HG02623 (cell line): ENCODE measurements at regions not wholly inside any gene's neighbourhood (a gene's known extent, or its start where the extent isn't known, plus 50 kb on each side); places are given as distances from the start of the nearest gene placed in this dataset.

Experiments
- ATAC-seq: cut with Tn5 transposase; IDR thresholded peaks from one replicate; pipeline ENCODE4 v1.9.1; 2021; ENCODE audit warnings: moderate library complexity; ENCODE audit not compliant: unreplicated experiment

DNA sequence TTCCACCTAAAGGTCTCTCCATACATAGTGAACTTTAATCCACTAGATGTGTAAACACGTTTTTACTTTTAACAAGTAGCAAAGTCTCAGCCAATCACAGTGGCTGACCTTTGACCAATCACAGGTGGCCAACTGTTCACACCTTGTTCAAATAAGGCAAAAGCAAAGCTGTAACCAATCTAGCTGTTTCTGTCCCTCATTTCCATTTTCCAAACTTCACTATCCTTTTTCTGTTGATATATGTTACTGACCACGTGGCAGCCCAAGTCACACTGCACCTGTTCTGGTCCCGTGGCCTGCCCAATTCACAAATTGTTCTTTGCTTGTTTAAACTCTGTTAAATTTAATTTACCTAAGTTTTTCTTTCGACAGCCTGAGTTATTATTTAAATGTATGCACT, 393.5 kb upstream of the NETO1 start:
- ATAC-seq, result no peak

DNA sequence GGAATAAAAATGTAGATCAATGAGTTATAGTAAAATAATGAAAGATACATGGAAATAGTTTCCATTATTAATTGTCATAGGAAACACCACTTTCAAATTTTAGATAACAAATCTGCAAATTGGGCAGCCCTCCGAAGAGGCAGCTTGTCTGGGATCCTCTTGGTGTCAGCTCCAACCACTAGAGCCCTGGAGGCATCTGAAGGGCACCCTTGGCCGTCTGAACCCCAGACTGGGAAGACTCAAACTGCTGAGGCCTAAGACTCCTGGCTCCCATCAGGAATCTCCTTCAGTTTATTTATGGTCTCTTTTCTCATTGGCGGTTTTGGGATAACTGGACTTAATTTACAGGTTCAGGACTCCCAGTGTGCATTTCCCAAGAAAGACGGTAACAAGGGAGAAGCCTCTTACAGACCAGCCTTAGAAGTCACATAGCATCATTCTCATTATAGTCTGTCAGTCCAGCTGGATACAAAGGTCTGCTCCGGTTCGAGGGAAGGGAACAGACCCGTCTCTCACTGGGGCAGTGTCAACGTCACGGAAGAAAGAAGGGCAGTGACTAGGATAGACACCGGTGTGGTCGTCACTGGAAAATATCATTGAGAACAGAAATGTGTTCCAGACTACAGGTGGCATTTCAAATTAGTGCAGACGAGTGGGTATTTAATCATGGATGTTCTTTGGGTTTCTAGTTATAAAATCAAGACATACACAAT, 390.7 kb upstream of the NETO1 start:
- no peak for ATAC-seq

DNA sequence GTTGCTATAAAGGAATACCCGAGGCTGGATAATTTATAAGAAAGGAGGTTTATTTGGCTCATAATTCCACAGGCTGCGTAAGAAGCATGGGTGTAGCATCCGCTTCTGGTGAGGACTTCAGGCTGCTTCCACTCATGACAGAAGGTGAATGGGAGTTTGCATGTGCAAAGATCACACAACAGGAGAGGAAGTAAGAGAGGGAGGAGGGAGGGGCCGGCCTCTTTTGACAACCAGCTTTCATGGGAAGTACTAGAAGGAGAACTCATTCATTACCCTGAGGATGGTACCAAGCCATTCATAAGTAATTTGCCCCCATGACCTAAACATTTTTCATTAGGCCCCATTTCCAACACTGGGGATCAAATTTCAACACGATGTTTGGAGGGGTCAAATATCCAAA, 386.8 kb upstream of the NETO1 start:
- ATAC-seq, result no peak

DNA sequence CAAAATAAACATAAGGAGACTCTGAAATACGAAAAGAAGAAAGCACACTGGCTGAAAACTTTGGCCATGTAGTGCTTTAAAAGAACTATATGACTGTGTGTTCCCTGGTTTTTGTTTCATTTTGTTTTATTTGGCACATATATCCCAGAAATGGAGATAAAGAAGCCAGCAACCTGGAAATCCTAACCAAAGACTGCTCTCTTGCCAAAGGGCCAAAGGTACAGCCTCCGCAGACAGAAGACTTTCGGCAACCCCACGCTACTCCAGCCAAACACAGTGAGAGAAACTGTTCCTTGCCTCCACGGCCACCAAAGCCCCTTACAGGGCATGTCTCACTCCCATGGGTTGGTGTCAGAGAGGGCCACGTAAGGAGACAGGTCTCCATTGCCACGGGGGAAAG, 381.2 kb upstream of the NETO1 start:
- ATAC-seq, result no peak

DNA sequence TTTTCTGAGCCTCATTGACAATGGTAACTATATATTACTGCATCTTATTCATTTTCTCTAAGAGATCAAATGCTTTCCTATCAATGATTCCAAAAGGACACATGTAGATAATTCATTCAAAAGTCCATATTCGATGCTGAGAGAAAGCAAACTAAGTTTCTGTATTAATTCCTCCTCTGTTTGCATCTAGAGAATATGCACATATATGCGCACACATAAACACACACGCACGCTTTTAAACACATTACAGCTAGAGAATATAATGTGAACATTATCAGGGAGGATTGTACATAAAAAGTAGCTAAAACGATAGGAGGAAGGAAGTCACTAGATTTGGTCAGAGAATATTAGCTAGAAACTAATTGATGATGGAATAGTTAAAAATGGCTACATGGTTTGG, 379.0 kb upstream of the NETO1 start:
- ATAC-seq, result no peak

DNA sequence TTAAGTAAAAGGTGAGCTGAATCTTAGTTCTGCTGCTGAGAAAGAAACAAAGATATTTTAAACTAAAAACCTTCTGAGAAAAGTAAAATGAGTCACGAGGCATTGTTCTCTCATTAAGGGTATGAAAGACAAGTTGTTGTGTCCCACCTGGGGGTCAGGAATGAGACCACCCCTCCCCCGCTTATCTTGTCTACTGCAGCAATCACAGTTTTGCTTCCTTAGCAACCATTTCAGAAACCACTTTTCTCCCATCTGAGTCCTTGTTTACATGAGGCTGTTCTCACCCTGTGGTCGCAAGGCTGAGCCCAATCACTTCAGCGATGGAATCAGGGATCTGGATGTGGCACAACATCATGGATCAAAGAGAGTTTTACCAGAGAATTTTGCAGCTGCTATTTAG, 377.6 kb upstream of the NETO1 start:
- ATAC-seq, result no peak

DNA sequence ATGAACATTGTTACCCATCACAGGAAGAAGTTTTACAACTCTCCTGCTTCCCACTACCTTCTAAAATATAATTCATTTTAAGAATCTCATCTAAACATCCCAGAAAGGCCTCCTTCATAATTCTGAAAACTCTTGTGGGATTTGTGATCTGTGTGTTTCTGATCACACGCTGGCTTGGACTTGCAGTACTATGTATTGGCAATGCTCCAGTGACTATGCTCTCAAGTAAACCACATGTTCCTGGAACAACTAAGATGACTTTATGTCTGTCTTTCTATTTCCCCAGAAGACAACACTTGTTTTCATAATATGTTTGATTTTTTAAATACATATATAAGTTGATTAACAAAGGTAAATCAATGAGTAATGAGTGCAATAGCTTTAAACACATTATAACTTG, 376.6 kb upstream of the NETO1 start:
- no peak for ATAC-seq

DNA sequence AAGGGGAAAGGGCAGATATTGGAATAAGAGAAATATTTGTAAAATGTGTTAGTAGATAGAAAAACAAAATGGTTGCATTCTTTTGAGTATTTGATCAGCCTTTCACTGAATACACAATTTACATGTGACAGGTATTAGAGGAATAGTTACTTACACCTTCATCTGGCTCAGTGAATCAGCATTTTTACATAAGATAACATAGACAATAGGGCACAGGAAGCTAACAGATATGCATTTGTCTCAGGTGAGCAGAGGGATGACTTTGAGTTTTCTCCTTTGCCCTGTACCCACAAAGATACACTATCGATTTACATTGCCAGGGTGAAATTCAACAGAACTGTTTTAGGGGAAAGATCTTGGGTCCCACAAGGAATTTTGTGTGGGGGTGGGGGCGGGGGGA, 373.1 kb upstream of the NETO1 start:
- no peak for ATAC-seq

DNA sequence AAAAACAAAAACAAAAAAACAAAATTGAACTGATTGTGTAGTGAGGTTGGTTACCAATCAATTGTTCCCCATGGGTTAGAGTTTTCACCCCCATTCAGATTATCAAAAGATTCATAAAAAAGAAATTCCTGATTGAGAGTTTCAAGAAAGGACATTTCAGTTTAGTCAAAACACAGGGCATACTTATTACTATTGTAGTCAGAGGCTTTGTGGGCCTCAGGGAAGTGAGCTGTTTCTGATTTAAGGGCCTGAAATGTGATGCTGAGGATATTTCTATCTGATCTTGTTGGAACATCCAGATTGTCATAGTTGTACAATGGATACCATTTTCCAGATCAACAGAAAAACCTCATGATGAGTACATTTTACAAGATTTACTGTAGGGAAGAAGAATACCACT, 368.1 kb upstream of the NETO1 start:
- no peak for ATAC-seq

DNA sequence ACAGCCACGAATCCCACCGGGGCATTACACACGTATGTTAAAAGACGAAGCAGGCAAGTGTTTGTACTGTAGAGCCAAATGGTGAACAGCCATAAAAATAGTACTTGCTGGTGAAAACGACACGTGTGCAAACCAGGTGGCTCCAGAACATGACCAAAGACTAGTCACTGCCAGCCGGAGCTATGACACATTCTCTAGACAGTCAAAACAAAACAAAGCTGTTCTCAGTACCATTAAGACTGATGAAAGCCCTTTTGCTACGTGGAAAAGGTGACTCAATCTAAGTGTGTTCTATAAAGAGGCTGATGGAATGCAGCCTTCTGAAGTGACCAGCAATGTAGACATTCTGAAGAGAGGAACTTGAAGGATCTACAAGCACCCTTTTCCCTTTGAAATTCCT, 367.7 kb upstream of the NETO1 start:
- peak; percentile 88 for ATAC-seq

DNA sequence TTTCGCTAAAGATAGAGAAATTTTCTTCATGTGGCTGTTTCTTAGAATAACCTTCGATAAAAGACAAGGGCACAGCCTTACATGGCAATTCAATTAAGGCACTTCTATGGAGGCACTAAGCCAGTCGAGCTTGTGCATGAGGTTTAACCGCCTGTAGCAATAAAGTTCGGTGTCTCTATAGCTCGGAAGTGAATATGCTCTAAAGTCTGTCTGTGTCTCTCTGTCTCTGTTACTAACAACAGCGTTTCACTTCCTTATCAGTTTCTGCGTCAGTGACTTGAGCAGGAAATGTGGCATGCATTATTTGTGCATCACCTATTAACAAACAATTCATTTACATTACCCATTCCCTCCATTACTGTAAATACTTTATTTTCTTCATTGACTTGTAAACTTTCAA, 365.1 kb upstream of the NETO1 start:
- peak; percentile 70 for ATAC-seq

DNA sequence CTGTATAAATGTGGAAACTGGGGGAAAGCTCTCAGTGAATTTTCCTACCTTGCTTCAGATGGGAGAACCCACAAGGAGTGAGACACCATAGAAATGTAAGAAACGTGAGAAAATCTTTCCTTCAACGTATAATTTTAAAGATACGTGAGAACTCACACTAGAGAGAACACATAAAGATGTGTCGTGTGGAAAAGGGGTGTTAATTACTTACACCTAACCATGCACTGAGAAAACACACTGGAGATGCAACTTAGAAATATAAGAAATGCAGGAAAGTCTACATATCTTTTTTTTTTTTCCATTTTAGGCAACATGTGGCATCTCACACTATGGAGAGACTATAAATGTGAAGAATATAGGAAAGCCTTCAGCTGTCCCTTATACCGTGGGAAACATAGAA, 352.9 kb upstream of the NETO1 start:
- ATAC-seq, result no peak

DNA sequence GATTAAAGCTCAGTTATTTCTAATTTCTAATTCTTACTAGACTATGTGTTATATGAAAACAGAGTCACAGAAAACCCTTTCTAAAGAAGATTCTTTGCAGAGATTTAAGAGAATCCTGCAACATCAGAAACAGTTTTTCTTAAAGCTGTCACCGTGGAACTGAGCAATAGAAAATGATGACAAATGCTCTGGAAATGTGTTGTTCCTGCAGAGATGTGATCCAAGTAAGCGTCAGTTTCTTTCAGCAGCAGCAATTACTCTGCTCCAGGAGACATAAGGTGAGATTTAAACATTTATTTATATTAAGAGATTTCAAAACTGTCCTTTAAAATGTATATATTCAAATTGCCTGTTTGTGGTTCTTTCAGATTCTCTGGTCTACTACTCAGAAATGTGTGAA, 350.5 kb upstream of the NETO1 start:
- no peak for ATAC-seq

DNA sequence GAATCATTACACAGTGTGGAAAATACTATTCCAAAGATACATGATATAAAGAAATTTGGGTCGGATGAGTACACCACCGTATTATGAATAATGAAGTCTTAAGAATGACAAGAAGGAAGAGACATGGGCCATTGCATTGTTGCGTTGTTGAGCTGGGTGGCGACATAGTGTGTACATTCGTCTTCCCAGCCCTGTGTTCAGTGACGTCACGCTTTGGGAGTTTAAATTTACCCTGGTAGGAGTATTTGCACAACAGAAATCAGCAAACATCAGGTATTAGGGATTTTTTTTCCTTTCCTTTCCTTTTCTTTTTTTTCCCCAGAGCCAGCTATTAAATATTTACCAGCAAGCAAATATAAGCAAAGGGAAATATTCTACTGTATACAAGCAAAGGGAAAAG, 347.2 kb upstream of the NETO1 start:
- no peak for ATAC-seq

DNA sequence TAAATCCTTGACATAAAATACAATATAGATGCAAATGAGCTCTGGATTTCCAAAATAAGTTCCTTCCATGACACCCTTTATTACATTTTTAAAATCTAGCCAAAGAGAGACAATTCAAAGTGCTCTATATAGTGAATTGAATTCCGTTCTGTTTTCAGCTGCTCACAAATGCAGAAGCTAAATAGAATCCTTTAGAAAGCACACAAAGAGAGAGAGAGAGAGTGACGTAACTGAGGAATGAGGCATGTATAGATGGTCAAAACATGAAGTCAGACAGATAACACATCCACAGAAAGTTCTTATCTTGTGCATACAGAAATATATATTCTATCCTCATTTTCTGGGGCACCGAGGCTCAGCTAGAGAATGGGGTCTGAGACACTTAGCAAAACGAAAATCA, 344.7 kb upstream of the NETO1 start:
- ATAC-seq, result no peak

DNA sequence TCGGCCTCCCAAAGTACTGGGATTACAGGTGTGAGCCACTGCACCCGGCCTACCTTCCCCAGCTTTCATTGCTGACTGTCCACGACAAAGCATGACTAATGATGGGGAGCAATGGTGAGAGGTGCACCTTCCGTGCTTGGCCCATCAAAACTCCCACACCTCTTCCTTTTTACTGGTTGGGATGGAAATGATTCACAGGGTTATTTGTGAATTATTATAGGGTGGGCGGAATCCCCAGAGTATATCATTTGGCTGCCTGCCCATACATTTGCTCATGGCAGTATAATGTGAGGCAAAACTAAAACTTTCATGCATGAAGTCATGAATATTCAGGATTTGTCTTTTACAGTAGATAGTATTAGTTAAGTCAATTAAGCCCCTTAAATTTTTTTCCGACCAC, 334.2 kb upstream of the NETO1 start:
- no peak for ATAC-seq

DNA sequence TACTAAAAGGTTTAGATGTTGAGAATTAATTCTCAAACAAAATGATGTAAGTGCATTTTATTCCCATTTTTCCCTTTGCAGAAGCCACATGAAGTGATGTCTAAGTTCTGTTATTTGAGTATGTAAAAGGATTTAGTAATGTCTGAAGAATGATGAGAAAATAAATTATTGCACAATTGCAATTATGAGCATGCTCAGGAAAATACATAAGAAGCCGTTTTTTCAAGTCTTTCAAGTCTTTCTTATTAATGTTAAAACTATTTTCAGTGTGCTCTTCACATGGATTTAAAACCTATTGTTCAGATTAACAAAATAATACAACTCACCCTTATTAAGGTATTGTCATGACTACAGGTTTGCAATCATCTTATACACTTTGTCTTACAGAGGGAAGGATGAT, 331.4 kb upstream of the NETO1 start:
- ATAC-seq, result no peak

DNA sequence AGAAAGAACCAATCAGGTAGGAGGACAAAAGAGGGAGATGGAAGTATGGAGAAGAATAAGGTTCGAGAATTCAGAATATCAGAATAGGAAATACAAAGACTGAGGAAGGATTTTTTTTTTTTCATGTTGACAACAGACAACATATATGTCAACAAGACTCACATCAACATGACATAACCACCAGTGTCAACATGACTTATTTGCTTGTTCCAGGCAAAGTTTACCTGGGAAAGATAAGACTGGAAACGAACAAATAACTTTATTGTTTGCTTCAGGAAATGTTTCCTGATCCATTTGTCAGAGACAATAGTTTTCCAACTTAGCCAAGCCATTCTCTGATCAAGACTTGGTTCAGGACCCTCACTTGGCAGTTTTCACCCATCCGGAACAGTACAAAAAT, 321.9 kb upstream of the NETO1 start:
- no peak for ATAC-seq

DNA sequence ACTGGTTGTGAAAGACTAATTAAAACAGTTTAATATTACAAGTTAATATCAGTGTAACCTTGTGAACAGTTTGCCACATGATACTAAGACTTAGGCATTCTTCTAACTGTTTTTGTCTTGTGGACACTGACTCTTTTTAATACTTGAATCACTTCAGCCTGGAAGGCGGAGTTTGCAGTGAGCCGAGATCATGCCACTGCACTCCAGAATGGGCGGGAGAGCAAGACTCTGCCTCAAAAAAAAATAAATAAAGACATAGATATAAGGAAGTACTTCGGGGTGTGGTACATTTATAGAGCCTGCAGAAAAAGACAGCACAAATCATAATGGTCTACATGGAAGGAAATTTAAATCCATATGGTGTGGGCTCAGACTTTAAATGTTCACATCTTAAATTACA, 300.4 kb upstream of the NETO1 start:
- no peak for ATAC-seq

DNA sequence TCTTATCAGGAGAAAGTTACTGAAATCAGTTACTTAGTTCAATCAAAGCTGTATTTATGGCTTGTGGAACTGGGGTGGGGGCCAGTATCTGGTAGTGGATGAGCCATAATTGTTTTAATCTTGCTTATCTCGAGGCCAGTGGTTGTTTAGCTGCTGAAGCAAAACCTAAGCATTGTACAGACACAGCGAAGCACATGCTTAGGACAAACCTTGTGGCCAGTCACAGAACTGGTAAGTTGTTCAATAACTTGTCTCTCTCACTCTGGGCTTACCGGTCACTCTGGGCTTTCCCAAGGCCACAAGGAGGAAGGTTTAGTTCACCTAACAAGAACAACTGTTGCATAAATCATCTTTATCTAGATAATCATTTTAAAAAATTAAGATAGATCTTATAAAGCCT, 296.6 kb upstream of the NETO1 start:
- ATAC-seq, result no peak

DNA sequence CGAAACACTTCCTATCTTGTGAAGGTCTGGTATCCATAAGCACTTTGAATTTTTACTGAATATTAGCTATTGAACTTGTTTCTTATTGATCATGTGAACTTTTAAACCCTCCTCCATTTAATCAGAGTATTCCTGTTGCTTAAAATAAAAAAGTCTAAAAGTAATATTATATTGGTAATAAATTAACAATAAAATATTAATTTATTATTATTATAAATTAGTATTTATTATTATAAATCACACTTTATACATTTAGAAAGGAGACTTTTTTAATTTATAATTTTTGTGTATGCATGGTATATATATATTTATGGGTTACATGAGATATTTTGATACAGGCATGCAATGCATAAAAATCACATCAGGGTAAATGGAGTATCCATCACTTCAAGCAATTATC, 295.4 kb upstream of the NETO1 start:
- ATAC-seq, result no peak

DNA sequence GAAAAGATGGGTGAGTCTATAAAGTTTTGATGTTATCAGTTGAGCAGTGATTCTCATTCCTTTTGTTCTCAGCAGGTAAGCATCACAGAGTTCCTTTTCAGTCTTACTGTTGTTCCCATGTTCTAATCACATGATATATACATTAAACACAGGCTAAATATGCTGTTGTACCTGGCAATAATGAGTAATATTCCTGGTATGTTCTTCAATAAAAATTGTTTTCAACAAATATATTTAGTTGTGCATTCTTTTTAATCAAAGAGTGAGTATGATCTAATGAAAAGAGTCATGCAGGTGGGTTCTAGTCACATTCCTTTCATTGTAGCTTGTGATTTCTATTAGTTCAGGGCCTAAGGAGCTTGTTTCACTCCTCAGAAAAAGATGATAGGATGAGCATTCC, 288.3 kb upstream of the NETO1 start:
- no peak for ATAC-seq

DNA sequence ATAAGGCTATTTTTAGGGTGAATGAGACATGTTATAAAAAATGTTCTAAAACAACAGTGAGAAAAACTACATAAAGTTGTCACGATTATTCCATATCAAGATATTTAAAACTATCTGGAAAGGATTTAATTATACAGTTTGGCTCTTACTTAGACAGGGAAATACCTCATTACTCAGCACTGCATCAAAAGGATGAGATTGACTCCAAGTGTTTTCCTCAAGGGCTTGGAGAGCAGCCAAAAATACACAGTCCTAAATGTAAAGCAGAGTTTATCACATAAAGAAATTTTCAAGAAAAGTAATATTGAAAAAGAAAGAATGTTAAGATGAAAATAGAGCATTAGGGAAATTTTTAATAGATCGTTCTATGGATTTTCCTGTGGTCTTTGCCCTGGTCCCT, 285.5 kb upstream of the NETO1 start:
- ATAC-seq, result no peak

DNA sequence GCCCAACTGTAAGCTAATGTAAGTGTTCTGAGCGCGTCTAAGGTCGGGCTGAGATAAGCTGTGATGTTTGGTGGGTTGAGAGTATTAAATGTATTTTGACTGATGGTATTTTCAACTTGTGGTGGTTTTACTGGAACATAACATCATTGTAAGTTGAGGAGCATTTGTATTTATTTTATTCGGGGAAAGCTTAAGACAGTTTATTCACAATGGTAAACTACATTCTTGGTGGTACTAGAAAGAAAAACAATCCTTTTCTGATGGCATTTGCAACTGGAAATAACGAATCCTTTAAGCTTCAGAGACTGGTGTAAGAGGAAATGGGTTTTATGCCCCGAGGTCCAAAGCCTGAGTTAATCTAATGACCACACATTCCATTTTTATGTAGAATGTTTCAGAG, 283.3 kb upstream of the NETO1 start:
- no peak for ATAC-seq
